ENCODE measurements at regions not wholly inside any gene's neighbourhood (a gene's known extent, or its start where the extent isn't known, plus 50 kb on each side); places are given as distances from the start of the nearest gene placed in this dataset.

DNA sequence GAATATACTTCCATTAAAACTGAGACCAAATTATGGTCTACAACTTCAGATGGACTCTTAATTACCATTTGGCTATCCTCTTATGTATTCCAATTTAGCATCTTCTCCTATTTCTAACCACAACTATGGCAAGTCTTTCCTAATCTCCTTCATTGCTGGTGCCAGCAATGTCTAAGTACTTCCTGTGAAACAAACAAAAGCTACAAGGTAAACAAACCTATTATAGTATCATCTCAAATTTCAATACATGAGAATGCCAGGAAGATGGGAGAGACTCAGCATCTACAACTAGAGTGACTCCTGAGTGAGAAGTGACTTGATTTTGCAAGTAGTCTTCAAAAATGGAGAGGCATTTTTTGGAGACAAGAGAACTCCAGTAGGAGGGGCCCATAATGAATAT, 202.9 kb upstream of the ATXN7L3B start:
- TF ChIP-seq, protein P1, sequence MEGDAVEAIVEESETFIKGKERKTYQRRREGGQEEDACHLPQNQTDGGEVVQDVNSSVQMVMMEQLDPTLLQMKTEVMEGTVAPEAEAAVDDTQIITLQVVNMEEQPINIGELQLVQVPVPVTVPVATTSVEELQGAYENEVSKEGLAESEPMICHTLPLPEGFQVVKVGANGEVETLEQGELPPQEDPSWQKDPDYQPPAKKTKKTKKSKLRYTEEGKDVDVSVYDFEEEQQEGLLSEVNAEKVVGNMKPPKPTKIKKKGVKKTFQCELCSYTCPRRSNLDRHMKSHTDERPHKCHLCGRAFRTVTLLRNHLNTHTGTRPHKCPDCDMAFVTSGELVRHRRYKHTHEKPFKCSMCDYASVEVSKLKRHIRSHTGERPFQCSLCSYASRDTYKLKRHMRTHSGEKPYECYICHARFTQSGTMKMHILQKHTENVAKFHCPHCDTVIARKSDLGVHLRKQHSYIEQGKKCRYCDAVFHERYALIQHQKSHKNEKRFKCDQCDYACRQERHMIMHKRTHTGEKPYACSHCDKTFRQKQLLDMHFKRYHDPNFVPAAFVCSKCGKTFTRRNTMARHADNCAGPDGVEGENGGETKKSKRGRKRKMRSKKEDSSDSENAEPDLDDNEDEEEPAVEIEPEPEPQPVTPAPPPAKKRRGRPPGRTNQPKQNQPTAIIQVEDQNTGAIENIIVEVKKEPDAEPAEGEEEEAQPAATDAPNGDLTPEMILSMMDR (conservative IDR thresholded peaks at IDR 0.05; ENCODE audit: low read length): no peak
- TF ChIP-seq EZH2phosphoT487 (IDR thresholded peaks at IDR 0.05; ENCODE audit: borderline replicate concordance): no peak

Data from Loucy (cell line).